CD1c-positive myeloid dendritic cell (primary cell): ENCODE measurements at regions not wholly inside any gene's neighbourhood (a gene's known extent, or its start where the extent isn't known, plus 50 kb on each side); places are given as distances from the start of the nearest gene placed in this dataset.

Experiments used
- DNase-seq: peaks from one replicate; pipeline ENCODE4 v3.0.0-alpha.2; 2016; ENCODE audit errors: extremely low spot score

DNA sequence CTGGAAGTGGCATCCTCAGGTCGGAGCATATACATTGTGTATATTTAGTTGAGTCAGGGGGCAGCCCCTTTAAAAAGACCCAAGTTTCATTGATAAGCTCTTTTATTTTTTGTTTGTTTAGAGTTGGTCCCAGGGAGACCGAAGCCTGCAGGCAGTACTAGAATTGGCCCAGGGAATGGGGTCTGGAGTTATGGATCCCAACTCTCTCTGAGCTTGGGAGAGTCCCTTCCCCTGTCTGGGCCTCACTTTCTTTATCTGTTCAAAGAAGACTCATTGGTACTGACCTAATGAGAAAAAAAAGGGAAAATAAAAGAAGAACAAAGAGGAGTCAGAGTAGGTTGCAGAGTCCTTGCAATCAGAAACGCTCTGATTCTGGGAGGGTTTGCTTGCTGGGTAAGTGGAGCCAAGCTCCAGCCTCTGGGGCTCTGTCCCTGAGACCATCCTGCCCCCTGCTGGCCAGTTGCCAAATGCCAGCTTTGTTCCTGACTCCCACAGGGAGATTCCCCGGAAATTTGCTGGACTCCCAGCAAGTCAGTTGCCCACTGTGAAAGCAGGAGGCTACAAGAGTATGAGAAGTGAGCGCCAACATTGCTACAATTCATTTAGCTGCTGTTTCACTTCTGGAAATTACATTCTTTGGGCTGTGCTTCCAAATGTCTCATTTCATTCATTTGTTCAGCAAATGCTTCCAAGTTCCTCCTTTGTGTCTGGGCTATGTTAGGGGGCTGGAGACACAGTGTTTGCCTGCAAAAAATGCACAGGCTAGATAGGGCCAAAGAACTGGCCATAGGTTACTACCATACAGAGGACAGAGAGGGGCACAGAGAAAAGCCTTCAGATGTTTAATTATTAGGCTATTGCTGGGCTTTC lies 156.2 kb downstream of the MELK start:
- peak; percentile 80 for DNase-seq

DNA sequence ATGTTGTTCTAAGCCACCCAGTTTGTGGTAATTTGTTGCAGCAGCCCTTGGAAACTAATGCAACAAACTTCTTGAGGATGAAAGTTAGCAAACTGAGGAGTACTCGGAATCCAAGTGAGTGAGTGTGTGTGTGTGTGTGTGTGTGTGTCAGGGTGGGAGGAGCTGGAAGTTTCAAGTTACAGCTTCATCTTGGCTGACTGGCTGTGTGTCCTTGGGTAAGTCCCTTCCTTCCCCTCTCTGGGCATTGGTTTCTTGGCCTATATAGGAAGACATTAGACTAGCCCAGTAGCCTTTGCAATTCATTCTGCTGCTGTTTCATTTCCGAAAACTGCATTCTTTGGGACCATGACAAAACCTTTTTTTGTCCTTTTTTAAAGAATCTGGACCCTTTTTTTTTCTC lies 157.2 kb downstream of the MELK start:
- no peak for DNase-seq

DNA sequence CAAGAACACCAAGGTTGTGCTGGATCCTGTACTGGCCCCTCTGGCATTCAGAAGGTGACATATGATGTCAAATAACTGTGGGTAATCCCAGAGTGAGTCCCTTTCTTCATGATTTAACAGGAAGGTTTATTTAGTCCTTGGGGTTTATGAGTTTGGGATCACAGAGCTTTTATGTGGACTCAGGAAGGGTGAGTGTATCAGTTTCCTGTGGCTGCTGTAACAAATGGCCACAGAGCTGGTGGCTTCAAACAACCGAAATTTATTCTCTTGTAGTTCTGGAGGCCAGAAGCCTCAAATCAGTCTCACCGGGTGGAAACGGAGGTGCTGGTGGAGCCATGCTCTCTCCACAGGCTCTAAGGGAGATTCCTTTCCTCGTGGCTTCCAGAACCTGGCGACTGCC lies 157.7 kb downstream of the MELK start:
- no peak for DNase-seq

- DNase-seq: peak; percentile 64
These were observed 158.6 kb downstream of the MELK start for GRCh38 chr9:36731068-36731956.

DNA sequence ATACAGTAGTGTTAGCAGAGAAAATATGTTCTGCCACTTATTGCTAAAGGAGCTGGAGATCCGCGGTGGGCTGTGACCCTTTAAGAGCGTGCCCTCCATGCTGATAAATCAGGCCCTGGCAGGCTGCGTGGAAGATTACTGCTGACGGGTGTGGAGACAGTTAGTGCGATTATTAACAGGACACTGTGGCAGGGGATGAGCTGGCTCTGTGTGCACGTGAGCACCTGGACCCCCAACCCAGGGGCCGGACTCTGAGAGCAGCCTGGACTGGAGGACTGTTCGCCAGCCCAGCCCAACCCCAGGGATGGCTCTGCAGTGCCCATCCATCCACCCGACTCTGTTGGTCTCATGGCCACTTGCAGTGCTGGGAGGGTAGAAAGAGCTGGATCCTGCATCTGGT lies 162.0 kb downstream of the MELK start:
- DNase-seq: no peak

DNA sequence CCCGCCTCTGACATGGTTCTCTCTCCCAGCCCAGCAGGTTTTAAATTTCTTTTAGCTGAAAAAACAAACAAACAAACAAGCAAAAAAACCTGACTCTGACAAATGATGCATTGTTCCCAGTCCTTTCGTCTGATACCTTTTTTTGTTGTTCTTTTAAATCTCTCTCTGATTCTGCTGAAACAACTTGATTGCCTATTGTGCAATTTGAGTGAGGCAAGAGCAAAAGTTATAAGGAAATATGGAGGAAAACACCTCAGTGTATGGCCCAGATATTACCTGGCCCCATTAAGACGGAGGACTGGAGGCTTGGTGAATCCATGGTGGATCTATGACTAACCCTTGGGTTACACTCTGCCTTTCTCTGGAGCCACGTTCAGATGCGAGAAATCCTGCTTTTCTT lies 164.0 kb downstream of the MELK start:
- no peak for DNase-seq

DNA sequence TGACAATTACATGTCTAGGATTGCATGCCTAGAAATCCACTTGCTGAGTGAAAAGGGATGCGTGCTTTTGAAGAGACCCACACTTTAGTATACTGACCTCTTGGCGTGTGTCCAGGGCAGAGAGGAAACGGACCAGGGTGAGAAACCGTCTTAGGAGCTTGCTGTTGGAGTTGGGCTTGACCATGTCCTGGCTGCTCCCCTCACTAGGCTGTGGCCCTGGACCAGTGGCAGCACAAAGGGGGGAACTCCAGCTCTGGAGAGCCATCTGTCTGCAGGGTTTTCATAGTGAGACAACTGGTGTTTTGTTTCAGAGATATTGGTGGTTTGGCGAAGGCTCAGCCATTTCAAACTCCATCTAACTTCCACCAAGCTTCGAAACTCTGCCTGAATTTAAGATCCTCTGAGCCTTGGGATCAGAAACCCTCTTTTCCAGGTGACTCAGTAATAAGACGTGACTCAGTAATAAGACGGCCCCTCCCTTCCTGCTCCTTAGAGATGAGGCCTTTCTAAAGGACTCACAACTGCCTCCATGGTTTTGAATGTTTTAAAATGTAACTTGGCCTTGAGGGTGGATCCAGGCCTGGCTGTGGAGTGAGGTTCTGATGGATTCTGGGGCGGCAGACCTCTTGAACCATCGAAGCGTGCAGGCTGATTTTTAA lies 165.8 kb downstream of the MELK start:
- DNase-seq: no peak

DNA sequence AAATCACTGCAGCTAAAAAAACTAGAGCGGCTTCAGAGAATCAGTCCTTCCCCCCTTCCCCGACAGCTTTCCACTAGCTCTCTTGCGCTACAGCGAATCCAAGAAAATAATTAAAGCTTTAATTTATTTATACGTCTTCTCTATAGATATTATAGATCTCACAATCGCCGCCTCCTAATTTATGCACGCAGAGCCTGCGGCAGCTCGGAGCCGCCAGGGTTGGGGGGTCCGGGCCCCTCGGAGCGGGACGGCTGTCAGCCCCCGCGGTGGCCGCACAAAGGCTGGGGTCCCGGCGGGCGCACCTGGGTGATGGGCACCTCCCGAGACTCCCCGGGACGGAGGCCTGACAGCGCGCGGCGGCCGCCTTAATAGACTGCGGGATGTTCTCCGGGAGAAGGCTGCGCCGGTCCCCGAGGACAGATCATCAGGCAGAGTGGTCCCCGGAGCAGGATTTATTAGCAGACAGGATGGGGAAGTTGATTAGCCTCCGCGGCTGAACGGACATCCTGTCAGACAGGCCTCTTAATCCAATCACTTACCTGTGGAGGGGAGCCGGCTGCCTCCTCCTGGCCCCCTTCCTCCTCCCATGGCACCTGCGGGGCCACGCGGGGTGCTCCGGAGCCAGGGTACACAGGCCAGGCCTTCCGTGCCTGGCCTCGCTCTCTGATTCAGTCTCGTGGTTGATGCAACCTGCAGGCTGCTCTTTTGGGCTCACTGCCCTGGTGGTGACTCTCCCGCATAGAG lies 166.8 kb downstream of the MELK start:
- DNase-seq: no peak

DNA sequence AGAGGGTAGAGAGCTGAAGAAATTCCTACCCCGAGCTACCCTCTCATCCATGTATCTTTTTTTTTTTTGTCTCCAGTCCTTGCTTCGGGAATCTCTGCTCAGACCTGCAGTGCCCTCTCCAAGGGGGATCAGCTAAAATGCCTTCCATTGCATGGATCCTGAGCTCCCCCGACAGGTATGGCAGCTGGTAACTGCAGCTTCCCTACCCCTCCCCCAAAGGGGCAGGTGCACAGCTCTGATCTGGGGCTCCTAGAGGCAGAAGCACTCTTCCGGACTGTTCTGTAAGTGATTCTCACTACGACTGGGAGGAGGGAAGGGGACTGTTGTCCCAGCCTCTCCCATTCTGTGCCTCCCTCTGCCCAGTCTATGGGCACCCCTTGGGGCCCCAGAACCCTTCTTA lies 169.6 kb downstream of the MELK start:
- no peak for DNase-seq

- no peak for DNase-seq
These were observed 172.0 kb downstream of the MELK start for GRCh38 chr9:36744678-36745077.

DNA sequence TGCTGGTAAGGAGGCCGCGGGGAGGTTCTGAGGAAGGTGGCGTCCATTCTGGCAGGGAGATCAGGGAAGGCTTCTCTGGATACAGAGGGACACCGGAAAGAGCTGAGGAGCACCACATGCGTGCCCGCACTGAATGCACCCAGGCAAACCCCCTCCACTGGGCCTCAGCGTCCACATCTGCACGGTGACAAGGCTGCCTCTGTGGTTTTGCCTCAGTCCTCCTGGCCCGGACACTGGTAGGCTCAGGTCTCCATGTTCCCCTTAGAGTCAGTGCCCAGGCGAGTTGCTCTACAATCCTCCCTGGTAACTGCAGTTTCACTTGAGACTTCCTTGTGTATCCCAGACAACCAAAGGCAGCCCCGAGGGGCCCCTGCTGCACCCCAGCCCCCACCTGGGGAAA lies 173.3 kb downstream of the MELK start:
- no peak for DNase-seq

DNA sequence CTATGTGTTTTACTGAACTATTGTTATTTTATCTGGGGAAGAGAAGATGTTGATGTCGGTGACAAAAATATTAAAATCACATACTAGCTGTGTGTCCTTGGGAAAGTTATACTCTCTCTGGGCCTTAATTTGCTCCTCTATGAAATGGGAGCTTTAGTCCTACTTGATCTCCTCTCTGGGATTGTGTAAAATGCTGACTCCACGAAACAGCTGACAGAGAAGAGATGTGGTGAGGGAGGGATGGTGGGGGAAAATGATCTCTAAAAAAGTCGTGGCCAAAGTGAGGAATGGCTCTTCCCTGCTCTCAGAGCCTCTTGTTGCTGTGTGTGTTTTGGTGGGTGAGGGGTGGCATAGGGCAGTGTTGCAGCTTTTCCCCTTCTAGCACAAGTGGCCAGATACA lies 173.7 kb downstream of the MELK start:
- no peak for DNase-seq

GRCh38 chr9:36748322-36748899 lies 175.7 kb downstream of the MELK start:
- peak; percentile 14 for DNase-seq

DNA sequence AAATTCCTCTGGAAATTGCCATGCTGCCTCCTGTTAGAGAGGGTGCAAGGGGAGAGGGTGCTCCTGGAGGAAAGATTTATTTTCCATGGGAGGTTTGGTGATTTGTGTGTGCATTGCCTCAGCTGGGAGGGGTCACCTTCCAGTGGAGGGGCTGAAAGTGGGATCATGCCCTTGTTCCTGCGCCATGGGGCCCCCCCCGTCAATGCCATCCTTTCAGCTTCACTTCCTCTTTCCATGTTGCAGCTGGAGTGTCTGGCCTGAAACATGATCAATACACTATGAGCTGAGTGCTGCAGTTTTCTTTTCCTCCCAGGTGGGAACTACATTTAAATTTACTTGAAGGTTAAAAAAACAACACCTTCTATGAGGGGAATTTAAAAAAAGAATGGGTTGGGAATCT lies 176.8 kb downstream of the MELK start:
- DNase-seq: no peak

DNA sequence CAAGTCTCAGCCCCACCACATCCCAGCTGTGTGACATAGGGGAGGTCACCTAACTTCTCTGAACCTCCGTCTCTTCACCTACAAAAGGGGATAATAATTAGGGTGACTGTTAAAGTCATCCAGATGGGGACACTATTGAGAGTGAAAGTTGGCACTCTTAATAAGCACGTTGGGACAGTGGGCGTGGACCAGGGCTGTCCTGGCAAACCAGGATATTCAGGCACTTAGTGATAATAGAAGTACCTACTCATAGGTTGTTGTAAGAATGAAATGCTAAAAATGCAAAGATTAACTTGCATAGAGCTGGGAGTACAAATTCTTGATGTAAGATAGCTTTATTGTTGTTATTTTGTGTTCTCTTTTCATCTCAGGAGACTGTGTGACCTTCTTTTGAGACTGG lies 177.9 kb downstream of the MELK start:
- no peak for DNase-seq

DNA sequence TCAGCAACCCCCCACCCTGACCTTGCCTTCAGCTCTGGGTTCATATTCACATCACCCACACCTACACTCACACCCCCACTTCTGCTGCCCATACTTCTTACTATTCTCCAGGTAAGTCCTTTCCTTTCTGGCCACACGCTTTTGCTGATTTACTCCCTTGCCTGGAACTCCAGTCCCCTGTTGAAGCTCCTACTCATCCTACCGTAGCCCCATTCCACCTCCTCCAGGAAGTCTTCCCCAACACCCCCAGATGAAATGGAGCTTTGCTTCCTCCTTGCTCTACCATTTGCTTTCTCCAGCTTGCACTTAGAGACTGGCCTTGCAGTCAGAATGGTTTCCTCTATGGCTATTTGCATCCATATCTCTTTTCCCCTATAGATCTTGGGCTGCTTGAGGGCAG lies 182.3 kb downstream of the MELK start:
- DNase-seq: no peak

DNA sequence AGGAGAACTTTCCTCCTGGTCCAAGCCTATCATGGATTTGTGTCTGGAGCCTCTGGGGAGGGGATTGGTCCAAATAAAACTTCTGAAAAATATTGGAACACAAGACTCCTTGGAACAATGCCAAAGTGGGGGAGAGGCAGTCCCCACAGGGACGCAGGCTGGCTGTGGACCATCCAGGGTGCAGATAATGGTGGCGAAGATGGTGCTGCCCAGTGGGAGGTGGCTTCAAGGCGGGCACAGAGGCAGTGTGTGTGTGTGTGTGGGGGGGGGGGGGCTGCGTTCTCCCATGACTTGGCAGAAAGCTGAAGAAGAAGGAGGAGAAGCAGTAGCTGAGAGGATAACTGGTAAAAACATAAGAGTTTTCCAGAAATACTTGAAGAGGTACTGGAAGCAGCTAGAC lies 186.4 kb downstream of the MELK start:
- DNase-seq: no peak

GRCh38 chr9:36759976-36760375 lies 187.3 kb downstream of the MELK start:
- no peak for DNase-seq

GRCh38 chr9:36760667-36761420 lies 188.1 kb downstream of the MELK start:
- DNase-seq: no peak

GRCh38 chr9:36762958-36763357 lies 190.3 kb downstream of the MELK start:
- DNase-seq: no peak

DNA sequence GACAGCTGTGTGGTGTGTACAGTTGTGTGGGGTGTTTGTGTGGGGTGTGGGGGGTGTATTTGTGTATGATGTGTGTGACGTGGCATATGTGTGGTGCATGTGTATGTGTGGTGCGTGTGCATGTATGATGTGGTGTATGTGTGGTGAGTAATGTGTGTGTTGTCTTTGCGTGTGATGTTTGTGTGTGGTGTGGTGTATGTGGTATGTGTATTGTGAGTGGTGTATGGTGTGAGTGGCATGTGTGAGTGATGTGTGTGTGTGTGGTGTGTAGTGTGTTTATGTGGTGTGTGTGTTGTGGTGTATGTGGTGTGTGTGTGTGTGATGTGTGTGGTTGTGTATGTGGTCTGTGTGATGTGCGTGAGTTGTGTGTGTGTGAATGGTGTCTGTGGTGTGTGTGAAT lies 191.1 kb downstream of the MELK start:
- no peak for DNase-seq
